ENCODE measurements at regions not wholly inside any gene's neighbourhood (a gene's known extent, or its start where the extent isn't known, plus 50 kb on each side); places are given as distances from the start of the nearest gene placed in this dataset.
"Not testable (repeated sequence)": the region's sequence is repeated elsewhere in the genome, so short reads cannot be mapped to it uniquely, and the experiment has no call there.

- H3K4me3 ChIP-seq (ENCODE audit: low read depth, poor library complexity, severe bottlenecking): no peak overlapping the region
- TF ChIP-seq POLR2A (IDR thresholded peaks at IDR 0.05) (no peak), CTCF (IDR thresholded peaks at IDR 0.05) (no peak)
- WGBS, 2 donors: 45 to 48% methylated on average over 3 of the region's 3 CpGs
- DNase-seq (ENCODE audit: low spot score in 2 of 2): no peak
- intact Hi-C loops (cut with DNase I; ENCODE audit: low total_unique reads): no loop called here
Measured at GRCh38 chr10:85124603-85125051, 796.2 kb downstream of the CCSER2 start.

GRCh38 chr10:85137253-85137652 lies 808.9 kb downstream of the CCSER2 start:
- WGBS, 2 donors: 60 to 62% methylated on average over 5 of the region's 5 CpGs
- intact Hi-C loops (cut with DNase I; ENCODE audit: low total_unique reads): no loop called here
- DNase-seq (ENCODE audit: low spot score in 2 of 2): no peak
- H3K4me3 ChIP-seq (ENCODE audit: low read depth, poor library complexity, severe bottlenecking): no peak overlapping the region
- TF ChIP-seq CTCF (IDR thresholded peaks at IDR 0.05): no peak

GRCh38 chr10:85138046-85138445 lies 809.7 kb downstream of the CCSER2 start:
- no peak overlapping the region for H3K4me3 ChIP-seq (ENCODE audit: low read depth, poor library complexity, severe bottlenecking)
- no peak for DNase-seq (ENCODE audit: low spot score in 2 of 2)
- TF ChIP-seq POLR2A (IDR thresholded peaks at IDR 0.05) (no peak), CTCF (IDR thresholded peaks at IDR 0.05) (no peak)
- intact Hi-C loops (cut with DNase I; ENCODE audit: low total_unique reads): no loop called here
- 82 to 87% methylated on average over 5 of the region's 5 CpGs for WGBS, 2 donors

- TF ChIP-seq POLR2A (IDR thresholded peaks at IDR 0.05) (no peak), CTCF (IDR thresholded peaks at IDR 0.05) (no peak)
- no peak for DNase-seq (ENCODE audit: low spot score in 2 of 2)
- no peak overlapping the region for H3K4me3 ChIP-seq (ENCODE audit: low read depth, poor library complexity, severe bottlenecking)
- WGBS, 2 donors: 74 to 78% methylated on average over 5 of the region's 5 CpGs
- intact Hi-C loops (cut with DNase I; ENCODE audit: low total_unique reads): no loop called here
Measured at GRCh38 chr10:85139124-85139523, 810.7 kb downstream of the CCSER2 start.

GRCh38 chr10:85141520-85141919 lies 813.1 kb downstream of the CCSER2 start:
- DNase-seq (ENCODE audit: low spot score in 2 of 2); intact Hi-C loops (cut with DNase I; ENCODE audit: low total_unique reads); H3K4me3 ChIP-seq (ENCODE audit: low read depth, poor library complexity, severe bottlenecking): not testable (repeated sequence)
- 81 to 96% methylated on average over 2 to 13 of the region's 25 CpGs for WGBS, 2 donors

- WGBS, 2 donors: 76 to 80% methylated on average over 5 of the region's 5 CpGs
- intact Hi-C loops (cut with DNase I; ENCODE audit: low total_unique reads): no loop called here
- no peak overlapping the region for H3K4me3 ChIP-seq (ENCODE audit: low read depth, poor library complexity, severe bottlenecking)
- TF ChIP-seq POLR2A (IDR thresholded peaks at IDR 0.05): no peak
- TF ChIP-seq CTCF (IDR thresholded peaks at IDR 0.05): no peak
- no peak for DNase-seq (ENCODE audit: low spot score in 2 of 2)
Measured at GRCh38 chr10:85145966-85146365, 817.6 kb downstream of the CCSER2 start.

All from lower leg skin (tissue), 4 donors.